LNCaP clone FGC (cell line): ENCODE measurements at regions not wholly inside any gene's neighbourhood (a gene's known extent, or its start where the extent isn't known, plus 50 kb on each side); places are given as distances from the start of the nearest gene placed in this dataset.
A peak's percentile ranks its signal among the peaks of the same experiment; 100 is the strongest.

ENCODE experiments used
- DNase-seq: peaks from one replicate; pipeline ENCODE4 v3.0.0-alpha.2; 2011; ENCODE audit warnings: low read depth
- H3K4me3 ChIP-seq: 2 replicates; pipeline ENCODE4 v1.5.1; 2011; ENCODE audit warnings: mild to moderate bottlenecking, low read depth, low read length, control low read depth
- TF ChIP-seq, protein P1 (sequence below): IDR thresholded peaks from 2 replicates; pipeline ENCODE4 v1.5.1; 2012; ENCODE audit warnings: mild to moderate bottlenecking; ENCODE audit not compliant: control insufficient read depth, insufficient read depth; ENCODE audit errors: extremely low read depth

DNA sequence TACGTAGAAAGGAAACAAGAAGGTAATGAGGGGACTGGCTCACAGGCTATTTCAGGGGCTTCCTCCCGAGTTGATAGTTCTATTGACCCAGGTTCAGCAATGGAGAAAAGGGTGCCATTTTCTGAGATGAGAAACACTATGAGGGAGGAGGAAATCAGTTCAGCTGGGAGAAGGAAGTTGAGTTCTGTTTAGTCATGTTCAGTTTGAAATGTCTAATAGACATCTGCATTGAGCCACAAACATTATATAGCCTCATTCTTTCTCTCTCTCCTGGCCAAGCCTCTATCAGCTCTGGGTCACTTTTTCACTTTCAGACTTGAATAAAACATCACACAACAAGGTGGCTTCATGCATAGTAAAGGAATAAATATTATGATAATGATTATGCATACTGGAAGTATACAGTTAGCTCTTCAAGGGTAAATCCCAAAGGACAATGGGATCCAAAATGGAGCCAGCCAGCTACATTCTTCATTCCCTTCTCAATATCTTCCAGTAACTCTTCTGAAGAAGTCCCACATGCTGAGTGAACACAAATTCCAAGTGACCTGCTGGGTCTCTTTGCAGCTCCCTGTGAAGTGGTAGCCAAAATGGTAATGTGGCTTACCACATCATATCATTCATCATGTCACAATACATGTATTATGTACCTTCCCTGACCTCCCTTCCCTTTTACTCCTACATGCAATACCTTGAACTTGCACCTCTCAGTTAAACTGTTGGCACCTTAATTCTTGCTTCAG is 80.9 kb upstream of the CD44 start:
- DNase-seq, result no peak
- TF ChIP-seq, protein P1, sequence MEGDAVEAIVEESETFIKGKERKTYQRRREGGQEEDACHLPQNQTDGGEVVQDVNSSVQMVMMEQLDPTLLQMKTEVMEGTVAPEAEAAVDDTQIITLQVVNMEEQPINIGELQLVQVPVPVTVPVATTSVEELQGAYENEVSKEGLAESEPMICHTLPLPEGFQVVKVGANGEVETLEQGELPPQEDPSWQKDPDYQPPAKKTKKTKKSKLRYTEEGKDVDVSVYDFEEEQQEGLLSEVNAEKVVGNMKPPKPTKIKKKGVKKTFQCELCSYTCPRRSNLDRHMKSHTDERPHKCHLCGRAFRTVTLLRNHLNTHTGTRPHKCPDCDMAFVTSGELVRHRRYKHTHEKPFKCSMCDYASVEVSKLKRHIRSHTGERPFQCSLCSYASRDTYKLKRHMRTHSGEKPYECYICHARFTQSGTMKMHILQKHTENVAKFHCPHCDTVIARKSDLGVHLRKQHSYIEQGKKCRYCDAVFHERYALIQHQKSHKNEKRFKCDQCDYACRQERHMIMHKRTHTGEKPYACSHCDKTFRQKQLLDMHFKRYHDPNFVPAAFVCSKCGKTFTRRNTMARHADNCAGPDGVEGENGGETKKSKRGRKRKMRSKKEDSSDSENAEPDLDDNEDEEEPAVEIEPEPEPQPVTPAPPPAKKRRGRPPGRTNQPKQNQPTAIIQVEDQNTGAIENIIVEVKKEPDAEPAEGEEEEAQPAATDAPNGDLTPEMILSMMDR, result no peak
- no peak overlapping the region for H3K4me3 ChIP-seq

DNA sequence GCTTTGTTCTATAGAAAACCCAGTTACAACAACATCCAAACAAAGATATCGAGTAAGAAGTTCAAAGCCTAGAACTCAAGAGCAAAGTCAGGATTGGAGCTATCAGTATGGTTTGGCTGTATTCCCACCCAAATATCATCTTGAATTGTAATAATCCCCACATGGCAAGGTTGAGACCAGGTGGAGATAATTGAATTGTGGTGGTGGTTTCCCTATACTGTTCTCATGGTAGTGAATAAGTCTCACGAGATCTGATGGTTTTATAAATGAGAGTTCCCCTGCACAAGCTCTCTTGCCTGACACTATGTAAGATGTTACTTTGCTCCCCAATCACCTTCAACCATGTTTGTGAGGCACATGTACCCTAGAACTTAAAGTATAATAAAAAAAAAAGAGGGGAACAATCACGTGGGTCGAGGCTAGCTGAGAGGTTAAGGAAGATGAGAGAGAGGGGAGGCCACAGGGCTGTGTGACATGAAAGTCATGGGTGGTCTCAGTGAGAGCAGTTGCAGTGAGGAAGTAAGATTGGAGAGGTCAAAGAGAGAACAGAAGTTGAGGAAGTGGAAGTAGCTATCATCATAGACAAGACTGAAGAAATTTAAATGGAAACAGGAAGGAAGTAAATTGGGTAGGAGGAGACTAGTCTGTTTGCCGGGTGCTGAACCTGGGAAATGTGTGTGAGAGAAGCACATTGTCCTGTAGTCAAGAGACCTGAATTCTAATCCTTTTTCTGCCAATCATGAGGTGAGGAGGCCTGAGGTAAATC is 80.1 kb upstream of the CD44 start:
- TF ChIP-seq, protein P1, result no peak
- DNase-seq, result no peak
- H3K4me3 ChIP-seq, result no peak overlapping the region

DNA sequence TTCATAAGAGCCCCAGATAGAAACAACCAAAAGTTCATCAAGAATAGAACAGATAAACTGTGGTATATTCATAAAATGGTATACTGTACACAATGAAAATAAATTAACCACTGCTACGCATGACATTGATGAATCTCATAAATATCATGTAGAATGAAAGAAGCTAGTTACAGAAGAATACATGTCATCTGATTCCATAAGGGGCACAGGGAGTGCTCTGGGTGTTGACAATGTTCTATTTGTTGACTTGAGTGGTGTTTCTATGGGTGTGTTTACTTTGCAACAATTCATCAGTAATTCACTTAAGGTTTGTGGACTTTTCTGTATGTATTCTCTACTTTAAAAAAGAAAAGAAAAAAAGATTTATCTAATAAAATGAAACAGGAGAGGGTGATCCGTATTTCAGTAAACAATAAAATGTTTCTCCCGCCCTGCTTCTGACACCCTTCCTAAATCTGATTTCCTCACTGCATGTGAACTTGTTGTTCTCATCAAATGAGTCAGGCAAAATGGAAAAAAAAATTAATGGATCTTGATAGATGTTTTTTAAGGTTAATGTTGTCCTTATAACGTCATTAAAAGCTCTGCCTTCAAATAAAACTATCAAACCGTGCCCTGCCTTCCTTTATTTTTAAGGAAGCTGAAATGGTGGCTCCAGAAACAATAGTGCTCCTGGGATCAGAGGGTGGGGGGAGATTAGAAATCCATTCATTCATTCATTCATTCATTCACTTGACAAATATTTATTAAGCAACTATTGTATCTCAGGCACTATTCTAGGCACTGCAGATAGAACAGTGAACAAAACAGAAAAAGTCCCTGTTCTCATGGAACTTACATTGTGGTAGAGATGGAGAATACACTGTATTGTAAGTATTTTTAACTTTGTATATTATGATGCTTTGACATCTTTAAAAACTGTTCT is 77.2 kb upstream of the CD44 start:
- no peak overlapping the region for H3K4me3 ChIP-seq
- peak; percentile 80 for DNase-seq
- TF ChIP-seq, protein P1, result no peak

DNA sequence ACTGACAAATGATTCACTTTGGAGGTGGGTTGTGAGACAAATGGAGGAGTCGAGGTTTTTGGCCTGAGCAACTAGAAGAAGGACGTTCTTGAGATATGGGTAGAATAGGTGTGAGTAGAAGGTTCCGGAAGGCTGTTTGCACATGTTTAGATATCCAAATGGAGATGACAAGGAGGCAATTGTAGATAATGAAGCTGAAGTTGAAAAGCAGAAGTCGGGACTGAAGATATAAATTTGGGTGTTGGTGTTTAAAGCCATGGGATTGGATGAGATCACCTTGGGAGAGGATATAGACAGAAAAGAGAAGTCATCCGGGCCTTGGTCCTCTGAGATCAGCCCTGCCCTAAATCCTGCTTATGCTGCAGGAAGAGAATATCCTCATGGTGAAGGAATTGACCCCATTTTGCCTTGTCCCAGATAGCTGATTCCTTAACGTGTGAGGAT is 75.5 kb upstream of the CD44 start:
- H3K4me3 ChIP-seq, result no peak overlapping the region
- no peak for DNase-seq
- TF ChIP-seq, protein P1, result no peak

DNA sequence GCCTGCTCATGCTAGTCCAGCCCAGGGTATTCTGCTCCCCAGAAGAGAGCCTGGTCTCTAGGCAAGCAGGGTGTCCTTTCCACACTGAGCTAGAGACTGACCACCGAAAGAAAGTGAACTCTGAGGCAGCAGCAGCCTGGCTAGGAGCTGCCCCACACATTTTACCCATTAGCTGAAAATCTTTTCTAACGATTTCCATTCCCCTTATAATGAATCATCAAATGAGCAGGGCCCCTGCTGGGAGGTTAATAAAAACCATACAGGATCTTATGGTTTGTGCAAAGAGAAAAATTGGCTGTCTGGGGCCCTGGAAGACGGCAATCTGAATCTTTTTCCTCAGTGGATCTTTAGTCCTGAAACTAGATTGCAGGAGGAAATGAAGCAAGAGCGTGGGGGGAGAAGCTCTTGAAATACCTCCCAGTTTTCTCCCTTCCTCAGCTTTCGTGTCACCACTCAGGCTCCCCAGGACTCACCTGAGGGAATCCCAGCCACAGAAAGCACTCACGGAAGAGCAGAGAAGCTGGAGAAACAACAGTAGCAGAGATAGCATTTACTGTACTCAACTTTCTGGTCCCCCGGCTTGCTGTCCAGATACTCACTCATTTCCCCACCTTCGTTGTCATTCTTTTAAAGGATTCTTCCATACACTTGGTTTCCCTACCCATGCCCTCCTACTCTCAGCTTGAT is 74.7 kb upstream of the CD44 start:
- DNase-seq, result no peak
- TF ChIP-seq, protein P1, result no peak

DNA sequence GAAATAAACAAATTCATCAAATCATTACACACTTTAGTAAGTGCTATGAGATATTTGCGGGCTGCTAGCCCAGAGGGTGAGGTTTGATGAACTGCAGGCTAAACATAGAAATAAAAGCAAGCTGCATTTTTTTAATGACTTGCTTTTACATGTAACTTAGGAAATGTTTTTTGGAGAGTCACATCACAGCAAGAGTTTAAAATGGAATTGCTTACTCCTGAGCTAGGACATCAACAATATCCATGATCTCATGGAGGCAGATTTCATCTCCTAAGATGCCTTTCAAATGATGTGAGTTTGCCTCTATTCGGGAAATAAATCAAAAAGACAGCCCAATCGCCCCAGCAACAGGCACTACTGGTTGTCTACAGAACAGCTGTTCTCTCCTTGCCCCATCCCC is 73.4 kb upstream of the CD44 start:
- no peak for DNase-seq
- H3K4me3 ChIP-seq, result no peak overlapping the region
- TF ChIP-seq, protein P1, result no peak

More for the DNA sequence above, 74.7 kb upstream of the CD44 start:
- no peak overlapping the region for H3K4me3 ChIP-seq
